ENCODE measurements at regions not wholly inside any gene's neighbourhood (a gene's known extent, or its start where the extent isn't known, plus 50 kb on each side); places are given as distances from the start of the nearest gene placed in this dataset.

DNA sequence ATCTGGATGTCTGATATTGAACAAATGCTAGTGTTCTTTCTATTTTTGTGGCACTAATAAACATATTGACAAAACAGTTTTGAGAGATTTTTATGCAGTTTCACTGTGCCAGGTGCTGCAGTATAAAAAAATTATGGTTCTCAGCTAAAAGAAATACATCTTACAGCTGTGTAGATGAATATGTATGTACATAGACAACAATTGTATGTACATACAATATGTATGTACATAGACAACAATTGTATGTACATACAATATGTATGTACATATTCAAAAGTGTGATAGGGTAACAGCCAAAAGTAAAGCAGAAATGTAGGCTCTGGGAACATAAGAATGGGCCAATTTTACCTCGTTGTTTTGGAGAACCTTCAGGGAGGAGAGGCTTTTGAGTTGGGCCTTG is 390.0 kb upstream of the RPS6KA3 start:
- TF ChIP-seq, protein P1, sequence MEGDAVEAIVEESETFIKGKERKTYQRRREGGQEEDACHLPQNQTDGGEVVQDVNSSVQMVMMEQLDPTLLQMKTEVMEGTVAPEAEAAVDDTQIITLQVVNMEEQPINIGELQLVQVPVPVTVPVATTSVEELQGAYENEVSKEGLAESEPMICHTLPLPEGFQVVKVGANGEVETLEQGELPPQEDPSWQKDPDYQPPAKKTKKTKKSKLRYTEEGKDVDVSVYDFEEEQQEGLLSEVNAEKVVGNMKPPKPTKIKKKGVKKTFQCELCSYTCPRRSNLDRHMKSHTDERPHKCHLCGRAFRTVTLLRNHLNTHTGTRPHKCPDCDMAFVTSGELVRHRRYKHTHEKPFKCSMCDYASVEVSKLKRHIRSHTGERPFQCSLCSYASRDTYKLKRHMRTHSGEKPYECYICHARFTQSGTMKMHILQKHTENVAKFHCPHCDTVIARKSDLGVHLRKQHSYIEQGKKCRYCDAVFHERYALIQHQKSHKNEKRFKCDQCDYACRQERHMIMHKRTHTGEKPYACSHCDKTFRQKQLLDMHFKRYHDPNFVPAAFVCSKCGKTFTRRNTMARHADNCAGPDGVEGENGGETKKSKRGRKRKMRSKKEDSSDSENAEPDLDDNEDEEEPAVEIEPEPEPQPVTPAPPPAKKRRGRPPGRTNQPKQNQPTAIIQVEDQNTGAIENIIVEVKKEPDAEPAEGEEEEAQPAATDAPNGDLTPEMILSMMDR (IDR thresholded peaks at IDR 0.05; ENCODE audit: control insufficient read depth, extremely low read depth, insufficient read depth) = no peak
- no peak overlapping the region for H3K4me3 ChIP-seq (ENCODE audit: low read depth, low read length)
- DNase-seq (ENCODE audit: low read depth) = no peak

DNA sequence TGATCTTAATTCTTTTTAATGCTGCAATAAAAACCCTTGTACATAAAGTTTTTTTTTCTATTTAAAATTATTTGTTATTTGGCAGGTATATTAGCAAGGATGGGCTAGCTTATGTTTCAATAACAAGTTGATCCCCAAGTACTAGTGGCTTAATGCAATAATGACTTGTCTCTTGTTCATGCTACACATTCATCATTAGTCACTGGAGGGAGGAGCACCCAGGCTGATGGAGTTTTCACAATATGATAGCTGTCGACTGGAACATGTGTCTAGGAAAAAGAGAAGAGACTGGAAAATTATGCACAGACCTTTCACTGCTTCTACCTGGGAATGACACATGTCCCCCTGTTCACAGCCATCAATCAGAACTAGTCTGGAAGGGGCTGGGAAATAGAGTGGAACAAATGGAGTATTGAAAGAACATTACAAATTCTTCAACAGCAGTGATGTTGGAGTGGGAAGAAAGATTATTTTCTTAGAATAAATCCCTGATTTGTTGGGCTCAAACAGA is 387.9 kb upstream of the RPS6KA3 start:
- TF ChIP-seq, protein P1 (IDR thresholded peaks at IDR 0.05; ENCODE audit: control insufficient read depth, extremely low read depth, insufficient read depth) = no peak
- DNase-seq (ENCODE audit: low read depth) = no peak
- no peak overlapping the region for H3K4me3 ChIP-seq (ENCODE audit: low read depth, low read length)

DNA sequence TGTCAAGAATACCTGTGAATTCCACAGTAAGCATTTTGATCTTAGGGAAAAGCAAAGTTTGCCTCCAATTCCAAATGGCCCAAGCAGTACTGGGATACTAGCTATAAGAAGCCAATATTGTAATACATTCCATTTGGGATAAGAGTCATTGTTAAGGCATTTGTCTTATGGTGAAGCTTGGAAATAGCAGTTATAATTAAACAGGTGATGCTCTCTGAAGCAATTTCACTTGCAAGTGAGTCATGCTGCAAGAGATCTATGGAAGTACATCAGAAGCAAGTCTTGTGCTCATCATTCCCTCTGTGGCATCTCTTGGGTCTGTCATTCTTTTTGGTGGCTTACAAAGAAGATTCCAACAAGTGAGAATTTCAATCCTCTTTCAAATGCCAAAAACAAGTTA is 386.4 kb upstream of the RPS6KA3 start:
- no peak for DNase-seq (ENCODE audit: low read depth)
- H3K4me3 ChIP-seq (ENCODE audit: low read depth, low read length) = no peak overlapping the region
- TF ChIP-seq, protein P1 (IDR thresholded peaks at IDR 0.05; ENCODE audit: control insufficient read depth, extremely low read depth, insufficient read depth) = no peak

DNA sequence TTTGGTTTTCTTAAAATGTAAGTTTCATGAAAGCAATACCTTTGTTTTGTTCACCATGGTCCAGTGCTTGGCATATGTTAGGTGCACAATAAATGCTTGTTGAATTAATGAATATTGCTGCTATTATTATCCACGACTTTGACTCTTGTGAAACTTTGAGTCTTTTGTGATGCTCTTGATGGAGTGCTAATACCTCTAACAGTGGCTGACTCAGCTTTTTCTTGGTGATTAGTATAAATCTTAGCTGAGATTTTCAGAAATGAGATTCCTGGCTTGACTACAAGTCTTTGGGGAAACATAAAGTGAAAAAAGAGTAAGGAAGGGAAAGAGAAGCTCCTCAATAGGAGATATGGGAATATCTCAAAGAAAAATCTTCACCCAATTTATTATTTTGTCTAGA is 375.2 kb upstream of the RPS6KA3 start:
- no peak for DNase-seq (ENCODE audit: low read depth)
- TF ChIP-seq, protein P1 (IDR thresholded peaks at IDR 0.05; ENCODE audit: control insufficient read depth, extremely low read depth, insufficient read depth) = no peak
- H3K4me3 ChIP-seq (ENCODE audit: low read depth, low read length) = no peak overlapping the region

DNA sequence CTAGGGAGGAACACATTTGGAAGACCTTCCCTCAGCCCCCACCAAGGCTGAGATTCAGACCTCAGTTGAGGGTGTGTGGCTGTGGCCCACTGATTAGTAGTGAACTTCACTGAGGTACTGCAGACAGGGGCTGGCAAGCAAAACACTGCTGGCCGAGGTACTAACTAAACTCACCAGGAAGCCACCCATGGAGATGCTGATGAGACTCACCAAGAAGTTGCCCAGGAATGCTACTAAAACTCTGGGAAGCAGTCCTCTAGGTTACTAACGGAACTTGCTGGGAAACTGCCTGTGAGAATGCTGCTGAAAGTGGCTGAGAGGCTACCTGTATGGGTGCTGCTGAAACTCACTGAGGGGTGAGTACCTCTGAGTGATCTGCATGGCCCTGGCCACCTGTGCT is 372.4 kb upstream of the RPS6KA3 start:
- TF ChIP-seq, protein P1 (IDR thresholded peaks at IDR 0.05; ENCODE audit: control insufficient read depth, extremely low read depth, insufficient read depth) = no peak
- no peak overlapping the region for H3K4me3 ChIP-seq (ENCODE audit: low read depth, low read length)
- no peak for DNase-seq (ENCODE audit: low read depth)

DNA sequence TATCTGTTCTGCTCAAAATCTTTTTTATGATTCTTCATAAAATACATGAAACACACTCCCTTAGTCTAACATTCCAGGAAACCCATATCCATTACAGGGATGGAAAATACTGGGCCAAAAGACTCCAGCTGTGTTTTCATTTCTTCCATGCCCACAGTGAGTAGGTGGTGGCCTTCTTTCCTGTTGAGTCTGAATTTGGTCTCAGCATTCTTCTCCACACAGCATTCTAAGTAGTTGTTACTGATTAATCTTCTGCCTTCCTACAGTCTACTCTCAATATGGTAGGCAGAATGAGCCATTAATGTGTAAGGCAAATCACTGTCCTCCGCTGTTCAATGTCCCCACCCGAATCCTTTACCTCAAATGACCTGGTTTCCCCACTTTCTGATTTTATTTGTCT is 370.6 kb upstream of the RPS6KA3 start:
- no peak for DNase-seq (ENCODE audit: low read depth)
- TF ChIP-seq, protein P1 (IDR thresholded peaks at IDR 0.05; ENCODE audit: control insufficient read depth, extremely low read depth, insufficient read depth) = no peak
- no peak overlapping the region for H3K4me3 ChIP-seq (ENCODE audit: low read depth, low read length)

DNA sequence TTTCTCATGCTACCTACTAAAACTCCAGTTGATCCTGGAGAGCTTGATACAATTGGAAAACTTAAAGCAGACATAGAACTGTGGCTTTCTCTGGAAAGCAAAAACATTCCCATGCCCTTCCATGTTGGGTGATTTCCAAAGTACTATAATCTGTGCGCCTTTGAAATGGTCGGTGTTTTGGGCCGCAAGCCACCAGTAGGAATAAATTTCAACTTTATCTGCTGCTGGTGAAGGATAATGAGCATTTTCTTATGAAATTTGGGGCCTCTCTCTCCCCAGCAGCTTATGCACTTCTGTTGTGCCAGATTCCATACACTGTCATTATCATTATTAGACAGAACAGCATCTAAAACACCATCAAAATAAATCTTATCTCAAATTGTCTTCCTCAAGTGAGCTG is 366.7 kb upstream of the RPS6KA3 start:
- no peak for DNase-seq (ENCODE audit: low read depth)
- H3K4me3 ChIP-seq (ENCODE audit: low read depth, low read length) = no peak overlapping the region
- TF ChIP-seq, protein P1 (IDR thresholded peaks at IDR 0.05; ENCODE audit: control insufficient read depth, extremely low read depth, insufficient read depth) = no peak
